ENCODE measurements at regions not wholly inside any gene's neighbourhood (a gene's known extent, or its start where the extent isn't known, plus 50 kb on each side); places are given as distances from the start of the nearest gene placed in this dataset.

DNA sequence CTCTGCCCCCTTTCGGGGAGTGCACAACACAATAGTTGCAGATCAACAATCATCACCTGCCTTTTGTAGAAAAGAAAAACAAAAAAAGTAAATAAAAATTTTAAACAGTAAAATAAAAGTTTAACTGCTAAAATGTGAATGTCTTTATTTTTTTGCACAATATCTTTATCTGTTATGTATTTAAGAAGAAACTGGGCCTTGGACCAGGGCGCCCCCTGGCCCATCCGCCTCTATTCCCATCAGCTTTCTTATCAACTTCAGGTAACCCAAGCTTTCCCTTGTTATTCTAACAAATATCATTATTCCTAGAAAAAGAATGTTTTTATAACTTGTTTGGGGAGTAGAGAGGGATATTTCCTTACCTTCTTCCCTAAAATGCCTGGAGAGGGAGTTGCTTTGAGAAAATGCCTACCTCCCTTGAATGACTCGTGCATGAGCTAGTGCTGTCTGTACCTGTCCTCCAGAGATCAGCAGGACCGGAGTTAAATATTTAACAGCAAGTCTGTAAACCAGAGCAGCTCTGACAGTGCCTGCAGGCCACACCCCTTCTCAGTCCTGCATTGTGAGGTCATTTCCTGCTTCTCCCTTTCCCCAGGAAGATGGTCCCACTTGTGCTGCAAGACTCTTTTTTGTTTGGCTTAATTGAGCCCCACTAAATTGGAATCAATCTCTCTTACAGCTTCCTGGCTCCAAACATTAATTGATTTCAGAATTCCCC is 192.8 kb upstream of the RGS6 start:
- DNase-seq (ENCODE audit: low read depth), result peak; percentile 42
- TF ChIP-seq, protein P1, sequence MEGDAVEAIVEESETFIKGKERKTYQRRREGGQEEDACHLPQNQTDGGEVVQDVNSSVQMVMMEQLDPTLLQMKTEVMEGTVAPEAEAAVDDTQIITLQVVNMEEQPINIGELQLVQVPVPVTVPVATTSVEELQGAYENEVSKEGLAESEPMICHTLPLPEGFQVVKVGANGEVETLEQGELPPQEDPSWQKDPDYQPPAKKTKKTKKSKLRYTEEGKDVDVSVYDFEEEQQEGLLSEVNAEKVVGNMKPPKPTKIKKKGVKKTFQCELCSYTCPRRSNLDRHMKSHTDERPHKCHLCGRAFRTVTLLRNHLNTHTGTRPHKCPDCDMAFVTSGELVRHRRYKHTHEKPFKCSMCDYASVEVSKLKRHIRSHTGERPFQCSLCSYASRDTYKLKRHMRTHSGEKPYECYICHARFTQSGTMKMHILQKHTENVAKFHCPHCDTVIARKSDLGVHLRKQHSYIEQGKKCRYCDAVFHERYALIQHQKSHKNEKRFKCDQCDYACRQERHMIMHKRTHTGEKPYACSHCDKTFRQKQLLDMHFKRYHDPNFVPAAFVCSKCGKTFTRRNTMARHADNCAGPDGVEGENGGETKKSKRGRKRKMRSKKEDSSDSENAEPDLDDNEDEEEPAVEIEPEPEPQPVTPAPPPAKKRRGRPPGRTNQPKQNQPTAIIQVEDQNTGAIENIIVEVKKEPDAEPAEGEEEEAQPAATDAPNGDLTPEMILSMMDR (conservative IDR thresholded peaks at IDR 0.05; ENCODE audit: low read depth, low read length), result peak; percentile 45
- no peak overlapping the region for H3K4me3 ChIP-seq (ENCODE audit: low read depth, low read length)

DNA sequence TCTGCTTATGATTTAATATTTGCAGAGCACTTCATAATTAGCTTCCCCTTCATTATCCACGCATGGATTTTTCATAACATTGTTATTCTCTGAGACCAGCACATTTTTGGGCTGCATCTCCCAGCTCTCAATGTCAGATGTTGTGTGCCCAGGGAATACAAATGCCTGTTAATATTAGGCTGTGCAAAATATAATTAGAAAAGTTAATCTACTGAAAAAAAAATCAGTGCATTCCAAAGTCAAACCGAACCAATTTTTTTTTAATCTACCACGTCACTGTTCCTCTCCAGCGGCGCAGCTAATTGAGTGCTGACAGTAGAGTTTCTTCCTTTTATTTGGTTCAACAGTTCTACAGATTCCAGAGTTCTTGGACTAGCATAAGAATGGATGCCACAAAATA is 191.0 kb upstream of the RGS6 start:
- DNase-seq (ENCODE audit: low read depth), result no peak
- H3K4me3 ChIP-seq (ENCODE audit: low read depth, low read length), result no peak overlapping the region
- TF ChIP-seq, protein P1 (conservative IDR thresholded peaks at IDR 0.05; ENCODE audit: low read depth, low read length), result no peak

DNA sequence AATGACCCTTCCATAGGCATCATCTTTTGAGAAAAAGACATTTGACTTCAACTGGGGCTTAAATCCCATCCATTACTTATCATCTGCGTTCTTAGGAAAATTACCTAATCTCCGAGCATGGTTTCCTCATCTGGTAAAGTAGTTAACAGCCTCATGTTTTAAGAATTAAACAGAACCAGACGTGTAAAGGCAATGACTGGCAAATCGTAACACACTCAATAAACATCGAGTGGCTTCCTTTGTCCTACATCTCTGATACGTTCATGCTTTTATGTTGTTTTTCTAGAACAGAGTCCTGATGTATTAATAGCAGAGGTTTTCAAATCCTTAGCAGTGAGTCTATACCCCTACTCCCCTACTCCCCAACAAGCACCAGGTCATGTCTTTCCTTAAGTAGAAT is 189.7 kb upstream of the RGS6 start:
- TF ChIP-seq, protein P1 (conservative IDR thresholded peaks at IDR 0.05; ENCODE audit: low read depth, low read length), result no peak
- H3K4me3 ChIP-seq (ENCODE audit: low read depth, low read length), result no peak overlapping the region
- DNase-seq (ENCODE audit: low read depth), result no peak

DNA sequence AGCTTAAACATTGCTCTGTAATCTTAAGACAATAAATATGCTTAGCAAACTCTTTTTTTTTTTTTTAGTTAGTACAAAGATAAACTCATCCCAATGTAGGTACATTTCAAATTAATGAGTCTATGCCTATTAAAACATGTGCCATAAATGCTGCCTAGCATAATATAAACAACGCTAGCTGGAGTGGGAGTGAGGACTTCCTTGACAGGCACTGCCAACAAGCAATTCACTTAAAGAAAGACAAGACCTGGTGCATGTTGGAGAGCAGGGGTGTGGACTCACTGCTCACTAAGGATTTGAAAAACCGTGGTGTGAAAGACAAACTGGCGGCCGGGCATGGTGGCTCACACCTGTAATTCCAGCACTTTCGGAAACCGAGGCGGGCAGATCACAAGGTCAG is 187.2 kb upstream of the RGS6 start:
- DNase-seq (ENCODE audit: low read depth), result no peak
- TF ChIP-seq, protein P1 (conservative IDR thresholded peaks at IDR 0.05; ENCODE audit: low read depth, low read length), result no peak
- H3K4me3 ChIP-seq (ENCODE audit: low read depth, low read length), result no peak overlapping the region

DNA sequence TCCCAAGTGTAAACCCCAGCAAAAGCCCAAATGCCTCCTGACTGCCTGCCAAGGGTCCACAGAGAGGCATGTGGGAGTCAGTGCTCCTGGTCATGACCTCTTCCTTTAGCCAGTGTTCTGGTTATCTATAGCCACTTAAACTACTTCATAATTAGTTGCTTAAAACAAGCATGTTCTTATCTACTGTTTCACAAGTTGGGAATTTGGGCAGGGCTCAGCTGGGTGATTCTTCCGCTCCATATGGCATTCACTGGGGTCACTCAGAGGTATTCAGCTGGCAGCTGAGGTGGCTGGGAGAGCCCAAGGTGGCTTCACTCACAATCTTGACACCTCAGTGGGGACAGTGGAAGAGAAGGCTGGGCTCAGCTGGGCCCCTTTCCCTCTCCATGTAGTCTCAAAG is 184.0 kb upstream of the RGS6 start:
- H3K4me3 ChIP-seq (ENCODE audit: low read depth, low read length), result no peak overlapping the region
- DNase-seq (ENCODE audit: low read depth), result no peak
- TF ChIP-seq, protein P1 (conservative IDR thresholded peaks at IDR 0.05; ENCODE audit: low read depth, low read length), result no peak

DNA sequence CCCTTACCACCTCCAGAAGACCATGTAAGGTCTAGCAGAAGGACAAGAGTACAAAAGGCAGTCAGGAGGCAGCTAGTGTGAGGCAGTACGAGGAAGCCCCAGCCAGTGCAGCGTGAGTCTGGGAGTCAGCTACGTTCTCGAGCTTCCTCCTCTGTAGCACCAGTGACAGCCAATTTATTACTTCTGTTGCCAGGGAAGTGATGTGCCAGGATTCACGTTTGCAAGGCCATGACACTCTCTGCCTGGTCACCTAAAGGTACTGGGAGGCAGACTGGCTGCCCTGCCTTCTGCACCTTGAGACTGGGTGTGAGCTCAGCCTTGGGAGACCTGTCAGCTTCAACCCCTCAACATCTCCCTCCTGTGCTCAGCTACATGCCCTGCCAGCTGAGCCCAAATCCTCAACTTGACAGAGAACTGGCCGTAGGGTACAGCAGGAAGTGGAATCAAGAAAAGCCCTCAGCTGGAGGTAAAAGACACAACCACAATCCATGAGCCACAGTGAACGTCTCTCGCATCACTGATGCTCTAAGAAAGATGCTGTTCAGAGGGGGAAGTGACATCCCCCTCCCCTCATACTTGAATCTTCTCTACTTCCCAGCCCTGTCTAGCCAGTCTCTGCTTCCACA is 182.5 kb upstream of the RGS6 start:
- DNase-seq (ENCODE audit: low read depth), result no peak
- no peak overlapping the region for H3K4me3 ChIP-seq (ENCODE audit: low read depth, low read length)
- TF ChIP-seq, protein P1 (conservative IDR thresholded peaks at IDR 0.05; ENCODE audit: low read depth, low read length), result no peak

DNA sequence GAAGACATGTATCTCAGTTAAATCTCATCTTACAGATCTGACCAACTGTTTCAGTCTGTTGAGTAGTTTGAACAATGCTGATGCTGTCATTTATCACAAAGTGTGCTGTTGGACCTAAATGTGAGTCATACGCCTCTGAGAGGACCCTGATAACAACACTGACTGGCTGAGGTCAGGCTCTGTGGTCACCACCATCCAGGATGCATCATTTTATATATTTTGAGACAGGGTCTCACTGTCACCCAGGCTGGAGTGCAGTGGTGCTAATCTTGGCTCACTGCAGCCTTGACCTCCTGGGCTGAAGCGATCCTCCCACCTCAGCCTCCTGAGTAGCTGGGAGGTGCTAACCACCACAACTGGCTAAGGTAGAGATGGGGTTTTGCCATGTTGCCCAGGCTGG is 181.0 kb upstream of the RGS6 start:
- DNase-seq (ENCODE audit: low read depth), result no peak
- TF ChIP-seq, protein P1 (conservative IDR thresholded peaks at IDR 0.05; ENCODE audit: low read depth, low read length), result no peak
- no peak overlapping the region for H3K4me3 ChIP-seq (ENCODE audit: low read depth, low read length)

Data from choroid plexus epithelial cell (primary cell).